H9 (cell line): ENCODE measurements at regions not wholly inside any gene's neighbourhood (a gene's known extent, or its start where the extent isn't known, plus 50 kb on each side); places are given as distances from the start of the nearest gene placed in this dataset.

ENCODE experiments used
- DNase-seq: peaks from one replicate; pipeline ENCODE4 v3.0.0-alpha.2; 2017
- H2AFZ ChIP-seq: one replicate; pipeline ENCODE4 v1.6.1; 2013; ENCODE audit warnings: mild to moderate bottlenecking, low read length, control low read depth, moderate library complexity
- H2AK5ac ChIP-seq: 2 replicates; pipeline ENCODE4 v1.6.1; 2013; ENCODE audit warnings: low read length, control low read depth, mixed read lengths; ENCODE audit not compliant: insufficient read length
- H2BK120ac ChIP-seq: one replicate; pipeline ENCODE4 v1.6.1; 2013; ENCODE audit warnings: low read depth, mild to moderate bottlenecking, low read length, control low read depth, inconsistent platforms; ENCODE audit not compliant: poor library complexity, severe bottlenecking
- H2BK12ac ChIP-seq: 2 replicates; pipeline ENCODE4 v1.6.1; 2013; ENCODE audit warnings: low read length, control low read depth, mixed read lengths, low read depth; ENCODE audit not compliant: insufficient read length
- H2BK15ac ChIP-seq: 2 replicates; pipeline ENCODE4 v1.6.1; 2013; ENCODE audit warnings: low read depth, low read length, control low read depth
- H2BK20ac ChIP-seq: one replicate; pipeline ENCODE4 v1.6.1; 2013; ENCODE audit warnings: low read depth, mild to moderate bottlenecking, low read length, control low read depth, inconsistent platforms; ENCODE audit not compliant: poor library complexity, severe bottlenecking
- H2BK5ac ChIP-seq: 2 replicates; pipeline ENCODE4 v1.6.1; 2013; ENCODE audit warnings: low read length, control low read depth, mixed read lengths; ENCODE audit not compliant: insufficient read length
- H3K14ac ChIP-seq: 2 replicates; pipeline ENCODE4 v1.6.1; 2013; ENCODE audit warnings: low read length, control low read depth; ENCODE audit not compliant: insufficient read depth
- H3K18ac ChIP-seq: 2 replicates; pipeline ENCODE4 v1.6.1; 2013; ENCODE audit warnings: low read depth, mild to moderate bottlenecking, mixed read lengths, low read length, control low read depth; ENCODE audit not compliant: insufficient read length
- H3K23ac ChIP-seq: 2 replicates; pipeline ENCODE4 v1.6.1; 2013; ENCODE audit warnings: low read length, control low read depth, mixed read lengths, low read depth; ENCODE audit not compliant: insufficient read length
- H3K23me2 ChIP-seq: 2 replicates; pipeline ENCODE4 v1.6.1; 2013; ENCODE audit warnings: low read depth, mild to moderate bottlenecking, mixed read lengths, low read length, control low read depth; ENCODE audit not compliant: insufficient read length, poor library complexity, severe bottlenecking
- H3K27ac ChIP-seq: 2 replicates; pipeline ENCODE4 v1.5.1; 2013; ENCODE audit warnings: low read length, control low read depth, mixed read lengths, low read depth; ENCODE audit not compliant: insufficient read length
- H3K27me3 ChIP-seq: 2 replicates; pipeline ENCODE4 v1.6.1; 2013; ENCODE audit warnings: low read length, control low read depth, inconsistent platforms; ENCODE audit not compliant: insufficient read depth
- H3K4ac ChIP-seq: 2 replicates; pipeline ENCODE4 v1.6.1; 2013; ENCODE audit warnings: low read depth, mild to moderate bottlenecking, control low read depth, inconsistent platforms, low read length, moderate library complexity
- H3K4me1 ChIP-seq: 2 replicates; pipeline ENCODE4 v1.6.1; 2013; ENCODE audit warnings: low read length, control low read depth, inconsistent platforms; ENCODE audit not compliant: insufficient read depth
- H3K4me2 ChIP-seq: 2 replicates; pipeline ENCODE4 v1.6.1; 2013; ENCODE audit warnings: low read length, control low read depth, mixed read lengths; ENCODE audit not compliant: insufficient read length, insufficient read depth
- H3K56ac ChIP-seq: 2 replicates; pipeline ENCODE4 v1.6.1; 2013; ENCODE audit warnings: low read depth, mild to moderate bottlenecking, mixed read lengths, low read length, control low read depth; ENCODE audit not compliant: insufficient read length
- H3K79me1 ChIP-seq: 2 replicates; pipeline ENCODE4 v1.6.1; 2013; ENCODE audit warnings: low read depth, mild to moderate bottlenecking, moderate library complexity, low read length, control low read depth, inconsistent platforms; ENCODE audit not compliant: insufficient read depth, poor library complexity, severe bottlenecking
- H3K79me2 ChIP-seq: 2 replicates; pipeline ENCODE4 v1.6.1; 2013; ENCODE audit warnings: low read length, control low read depth, inconsistent platforms; ENCODE audit not compliant: insufficient read depth
- H3K9ac ChIP-seq: 2 replicates; pipeline ENCODE4 v1.6.1; 2013; ENCODE audit warnings: low read length, control low read depth, mixed read lengths; ENCODE audit not compliant: insufficient read length; ENCODE audit errors: extremely low read depth
- H3K9me3 ChIP-seq: one replicate; pipeline ENCODE4 v1.6.1; 2013; ENCODE audit warnings: low read depth, low read length, inconsistent platforms; ENCODE audit not compliant: control insufficient read depth
- H3T11ph ChIP-seq: one replicate; pipeline ENCODE4 v1.6.1; 2013; ENCODE audit warnings: mild to moderate bottlenecking, low read length, control low read depth, inconsistent platforms
- H4K20me1 ChIP-seq: one replicate; pipeline ENCODE4 v1.6.1; 2013; ENCODE audit not compliant: control insufficient read depth, insufficient read length, insufficient read depth
- H4K5ac ChIP-seq: 2 replicates; pipeline ENCODE4 v1.6.1; 2013; ENCODE audit warnings: low read depth, mild to moderate bottlenecking, mixed read lengths, low read length, control low read depth; ENCODE audit not compliant: insufficient read length
- H4K8ac ChIP-seq: replicated peaks from 2 replicates; pipeline ENCODE4 v1.6.1; 2013; ENCODE audit warnings: low read length, control low read depth, mixed read lengths, low read depth; ENCODE audit not compliant: insufficient read length
- H4K91ac ChIP-seq: 2 replicates; pipeline ENCODE4 v1.6.1; 2013; ENCODE audit warnings: low read depth, mild to moderate bottlenecking, moderate library complexity, mixed read lengths, low read length, control low read depth; ENCODE audit not compliant: insufficient read length
- H3K27ac Mint-ChIP-seq, 3 experiments: 2 replicates in 2 of 3; 3 replicates in 1 of 3; pipeline ENCODE4 v1.8.0; 2020 to 2021; ENCODE audit warnings: mixed read lengths in 3 of 3, mild to moderate bottlenecking in 1 of 3, moderate library complexity in 1 of 3
- H3K27me3 Mint-ChIP-seq: 2 replicates; pipeline ENCODE4 v1.8.0; 2021; ENCODE audit warnings: low read depth, mild to moderate bottlenecking, moderate library complexity, mixed read lengths
- H3K36me3 Mint-ChIP-seq, 3 experiments: 2 replicates in 2 of 3; 3 replicates in 1 of 3; pipeline ENCODE4 v1.8.0; 2020 to 2021; ENCODE audit warnings: low read depth in 3 of 3, mixed read lengths in 3 of 3; ENCODE audit not compliant: insufficient read depth in 1 of 3
- H3K4me1 Mint-ChIP-seq, 2 experiments: 2 replicates each; pipeline ENCODE4 v1.8.0; 2020; ENCODE audit warnings: mixed read lengths in 2 of 2
- H3K4me3 Mint-ChIP-seq, 2 experiments: 2 replicates in 1 of 2; 3 replicates in 1 of 2; pipeline ENCODE4 v1.8.0; 2020 to 2021; ENCODE audit warnings: mild to moderate bottlenecking in 2 of 2, mixed read lengths in 2 of 2, moderate library complexity in 1 of 2
- H3K9me3 Mint-ChIP-seq, 2 experiments: 2 replicates in 1 of 2; 3 replicates in 1 of 2; pipeline ENCODE4 v1.8.0; 2020; ENCODE audit warnings: mild to moderate bottlenecking in 2 of 2, mixed read lengths in 2 of 2, moderate library complexity in 1 of 2
- WGBS: extraction: QIAGEN DNeasy Blood & Tissue Kit; methylation state at CpG from one replicate; pipeline ENCODE4 v1.1.7; 2013; ENCODE audit warnings: missing lambda C conversion rate, low lambda C conversion rate, mixed read lengths; ENCODE audit not compliant: insufficient read length; ENCODE audit errors: extremely low coverage; 5-methylcytosine and 5-hydroxymethylcytosine counted together
- TF ChIP-seq, protein P1 (sequence below): fragments of 200-600 bp; sonication (generic); conservative IDR thresholded peaks from 3 replicates; pipeline ENCODE4 v1.8.0; 2021; ENCODE audit warnings: antibody characterized with exemption, mild to moderate bottlenecking

DNA sequence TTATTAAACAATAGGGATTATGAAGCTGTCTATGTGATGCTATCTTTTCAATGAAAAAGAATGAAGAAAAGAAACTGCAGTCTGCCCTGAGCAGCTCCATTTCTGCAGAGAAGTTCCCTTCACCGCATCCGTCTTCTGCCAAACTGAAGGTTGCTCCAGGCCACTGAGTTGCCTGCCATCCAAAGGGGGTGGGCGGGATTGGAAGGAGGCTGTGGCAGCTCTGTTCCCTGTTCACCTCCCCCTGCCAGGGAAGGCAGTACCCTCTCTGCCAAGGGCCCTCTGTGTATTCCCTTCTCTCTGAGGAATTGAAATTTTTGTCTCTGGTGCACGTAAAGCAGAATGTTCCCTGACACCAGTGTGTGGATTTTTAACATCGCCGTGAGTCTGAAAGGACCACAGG, 243.1 kb upstream of the GHITM start:
- no peak overlapping the region for H4K91ac ChIP-seq
- H3K79me1 ChIP-seq: no peaks in the 10 kb centered on the region
- H3K4ac ChIP-seq: no peak overlapping the region
- no peak overlapping the region for H4K8ac ChIP-seq
- no peak overlapping the region for H3T11ph ChIP-seq
- H3K4me3 Mint-ChIP-seq: no peak overlapping the region
- H3K9me3 ChIP-seq: no peaks in the 10 kb centered on the region
- no peak overlapping the region for H3K4me2 ChIP-seq
- no peaks in the 10 kb centered on the region for H3K4me1 Mint-ChIP-seq
- H3K79me2 ChIP-seq: no peaks in the 10 kb centered on the region
- no peaks in the 10 kb centered on the region for H3K4me1 ChIP-seq
- H3K14ac ChIP-seq: no peak overlapping the region
- H2BK12ac ChIP-seq: no peak overlapping the region
- H3K56ac ChIP-seq: no peak overlapping the region
- WGBS: no CpG with 5 or more reads among the region's 6 CpGs
- H4K20me1 ChIP-seq: no peaks in the 10 kb centered on the region
- H2BK20ac ChIP-seq: no peak overlapping the region
- no peak overlapping the region for H3K18ac ChIP-seq
- peaks cover 5 to 8% of the 10 kb centered on the region in 2 experiments for H3K9me3 Mint-ChIP-seq
- TF ChIP-seq, protein P1, sequence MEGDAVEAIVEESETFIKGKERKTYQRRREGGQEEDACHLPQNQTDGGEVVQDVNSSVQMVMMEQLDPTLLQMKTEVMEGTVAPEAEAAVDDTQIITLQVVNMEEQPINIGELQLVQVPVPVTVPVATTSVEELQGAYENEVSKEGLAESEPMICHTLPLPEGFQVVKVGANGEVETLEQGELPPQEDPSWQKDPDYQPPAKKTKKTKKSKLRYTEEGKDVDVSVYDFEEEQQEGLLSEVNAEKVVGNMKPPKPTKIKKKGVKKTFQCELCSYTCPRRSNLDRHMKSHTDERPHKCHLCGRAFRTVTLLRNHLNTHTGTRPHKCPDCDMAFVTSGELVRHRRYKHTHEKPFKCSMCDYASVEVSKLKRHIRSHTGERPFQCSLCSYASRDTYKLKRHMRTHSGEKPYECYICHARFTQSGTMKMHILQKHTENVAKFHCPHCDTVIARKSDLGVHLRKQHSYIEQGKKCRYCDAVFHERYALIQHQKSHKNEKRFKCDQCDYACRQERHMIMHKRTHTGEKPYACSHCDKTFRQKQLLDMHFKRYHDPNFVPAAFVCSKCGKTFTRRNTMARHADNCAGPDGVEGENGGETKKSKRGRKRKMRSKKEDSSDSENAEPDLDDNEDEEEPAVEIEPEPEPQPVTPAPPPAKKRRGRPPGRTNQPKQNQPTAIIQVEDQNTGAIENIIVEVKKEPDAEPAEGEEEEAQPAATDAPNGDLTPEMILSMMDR: no peak
- no peak overlapping the region for H3K9ac ChIP-seq
- no peak overlapping the region for H2BK5ac ChIP-seq
- H2AFZ ChIP-seq: no peak overlapping the region
- H3K23me2 ChIP-seq: no peaks in the 10 kb centered on the region
- H3K27ac Mint-ChIP-seq: no peak overlapping the region
- no peak overlapping the region for H2BK120ac ChIP-seq
- H2BK15ac ChIP-seq: no peak overlapping the region
- H4K5ac ChIP-seq: no peak overlapping the region
- H2AK5ac ChIP-seq: no peak overlapping the region
- no peak overlapping the region for H3K27ac ChIP-seq
- peaks cover 0 to 8% (median 4%) of the 10 kb centered on the region in 3 experiments; a peak in 4 of 7 replicates for H3K36me3 Mint-ChIP-seq
- H3K23ac ChIP-seq: no peak overlapping the region
- DNase-seq: no peak
- peaks cover 6% of the 10 kb centered on the region; the same call in 1 of the 2 replicates for H3K27me3 Mint-ChIP-seq
- no peaks in the 10 kb centered on the region for H3K27me3 ChIP-seq
